PC-9 (cell line): ENCODE measurements at regions not wholly inside any gene's neighbourhood (a gene's known extent, or its start where the extent isn't known, plus 50 kb on each side); places are given as distances from the start of the nearest gene placed in this dataset.

Source experiments
- BruUV-seq: library from RNA; stranded (reverse); fragments of 400-500 nt; replicated peaks from 2 replicates; lab custom pipeline; 2021; lab: Mats Ljungman, UMichigan
- CTCF ChIA-PET: fragments of 300-600 bp; sonication (Branson Sonifier 250); formaldehyde crosslinking; loops from one replicate; lab custom pipeline; 2022; ENCODE audit warnings: antibody characterized with exemption; lab: Charles Lee
- POLR2A ChIA-PET: fragments of 300-600 bp; sonication (Branson Sonifier 250); formaldehyde crosslinking; loops from one replicate; lab custom pipeline; 2022; ENCODE audit warnings: antibody characterized with exemption; ENCODE audit not compliant: unreplicated experiment; lab: Charles Lee
- DNase-seq, 2 experiments: peaks; one replicate each; pipeline versions ENCODE4 v3.0.0 to v3.0.0-alpha.2; 2015 to 2022; ENCODE audit warnings: mixed read lengths in 1 of 2
- H2AFZ ChIP-seq: fragments of 200-600 bp; sonication (generic); 2 replicates; pipeline ENCODE4 v1.8.1; 2017; ENCODE audit warnings: antibody characterized with exemption
- H3F3A ChIP-seq: fragments of 200-600 bp; sonication (generic); 2 replicates; pipeline ENCODE4 v1.8.1; 2017; ENCODE audit warnings: antibody characterized with exemption, mild to moderate bottlenecking, low read depth; ENCODE audit not compliant: insufficient read depth
- H3K27ac ChIP-seq: fragments of 200-600 bp; sonication (generic); 2 replicates; pipeline ENCODE4 v1.6.1; 2016; ENCODE audit warnings: mixed run types
- H3K27me3 ChIP-seq: fragments of 200-600 bp; sonication (generic); 2 replicates; pipeline ENCODE4 v1.6.1; 2016; ENCODE audit warnings: low read depth, mixed run types; ENCODE audit not compliant: insufficient read depth
- H3K36me3 ChIP-seq: fragments of 200-600 bp; sonication (generic); 2 replicates; pipeline ENCODE4 v1.6.1; 2016; ENCODE audit warnings: low read depth, mixed run types
- H3K4me1 ChIP-seq: fragments of 200-600 bp; sonication (generic); replicated peaks from 2 replicates; pipeline ENCODE4 v1.6.1; 2016; ENCODE audit warnings: mixed run types; ENCODE audit not compliant: insufficient read depth
- H3K4me2 ChIP-seq: fragments of 200-600 bp; sonication (generic); 2 replicates; pipeline ENCODE4 v1.6.1; 2017; ENCODE audit warnings: mixed run types
- H3K4me3 ChIP-seq: fragments of 200-600 bp; sonication (generic); 2 replicates; pipeline ENCODE4 v1.6.1; 2016; ENCODE audit warnings: mixed run types
- H3K79me2 ChIP-seq: fragments of 200-600 bp; sonication (generic); 2 replicates; pipeline ENCODE4 v1.6.1; 2017; ENCODE audit warnings: low read depth, mixed run types
- H3K9me2 ChIP-seq: fragments of 200-600 bp; sonication (generic); 2 replicates; pipeline ENCODE4 v1.8.1; 2017; ENCODE audit warnings: mild to moderate bottlenecking; ENCODE audit not compliant: insufficient read depth
- H3K9me3 ChIP-seq: fragments of 200-600 bp; sonication (generic); 2 replicates; pipeline ENCODE4 v1.8.1; 2016; ENCODE audit warnings: low read depth; ENCODE audit not compliant: insufficient read depth
- H4K20me1 ChIP-seq: fragments of 200-600 bp; sonication (generic); 2 replicates; pipeline ENCODE4 v1.8.1; 2017; ENCODE audit not compliant: insufficient read depth
- CTCF ChIP-seq: fragments of 200-600 bp; sonication (generic); conservative IDR thresholded peaks from 2 replicates; pipeline ENCODE4 v1.6.1; 2017; ENCODE audit warnings: mixed run types, antibody characterized with exemption, mild to moderate bottlenecking, moderate library complexity
- EZH2 ChIP-seq: fragments of 200-600 bp; sonication (generic); IDR thresholded peaks from 2 replicates; pipeline ENCODE4 v1.8.0; 2017; ENCODE audit warnings: antibody characterized with exemption, low read depth
- intact Hi-C: fragments of 100-400 bp; cut with micrococcal nuclease; formaldehyde crosslinking; loops from one replicate; pipeline ENCODE4 v1.10.0; 2022; ENCODE audit not compliant: unreplicated experiment

GRCh38 chr1:214753236-214753852 is 150.3 kb downstream of the CENPF start:
- H3K4me3 ChIP-seq = no peak overlapping the region
- intact Hi-C loops = no loop called here
- peak overlapping the region; percentile 54; the same call in 1 of the 2 replicates for H2AFZ ChIP-seq
- ChIA-PET CTCF (no interaction called here), POLR2A (interaction anchor here (0.6 kb wide), 1 partner anchor 20 kb away, joined by 7 read pairs; no protein-coding TSS in a partner anchor)
- no peaks in the 10 kb centered on the region for H3K4me1 ChIP-seq
- no peaks in the 10 kb centered on the region for H3K9me2 ChIP-seq
- H3K27ac ChIP-seq = no peak overlapping the region
- TF ChIP-seq CTCF (no peak), EZH2 (no peak)
- no peaks in the 10 kb centered on the region for H3F3A ChIP-seq
- no peaks in the 10 kb centered on the region for H3K79me2 ChIP-seq
- no peaks in the 10 kb centered on the region for H4K20me1 ChIP-seq
- no peaks in the 10 kb centered on the region for H3K36me3 ChIP-seq
- H3K9me3 ChIP-seq = 0 out of 2 replicates have a peak, but pooled peaks cover 8% of the 10 kb centered on the region
- no TSS peak for BruUV-seq
- H3K4me2 ChIP-seq = no peak overlapping the region
- no peak for DNase-seq
- H3K27me3 ChIP-seq = no peaks in the 10 kb centered on the region

GRCh38 chr1:214761030-214761429 is 158.0 kb downstream of the CENPF start:
- no TSS peak for BruUV-seq

GRCh38 chr1:214762902-214763301 is 159.9 kb downstream of the CENPF start:
- Histone ChIP-seq H3K4me3 (no peak overlapping the region), H3K4me1 (no peaks in the 10 kb centered on the region), H2AFZ (no peak overlapping the region), H4K20me1 (no peaks in the 10 kb centered on the region), H3F3A (no peaks in the 10 kb centered on the region), H3K9me3 (peaks cover 9% of the 10 kb centered on the region; the same call in 1 of the 2 replicates), H3K27ac (no peak overlapping the region), H3K4me2 (no peak overlapping the region), H3K9me2 (0 out of 2 replicates have a peak, but pooled peaks cover 5% of the 10 kb centered on the region), H3K79me2 (no peaks in the 10 kb centered on the region), H3K27me3 (no peaks in the 10 kb centered on the region), H3K36me3 (no peaks in the 10 kb centered on the region)
- no TSS peak for BruUV-seq
- no peak for TF ChIP-seq EZH2
- no peak for TF ChIP-seq CTCF
- DNase-seq = no peak
- ChIA-PET CTCF (no interaction called here), POLR2A (no interaction called here)
- intact Hi-C loops = no loop called here

More at GRCh38 chr1:214761030-214761429, 158.0 kb downstream of the CENPF start:
- no peaks in the 10 kb centered on the region for H3F3A ChIP-seq
- H3K27me3 ChIP-seq = no peaks in the 10 kb centered on the region
- no peaks in the 10 kb centered on the region for H3K36me3 ChIP-seq
- intact Hi-C loops = no loop called here
- ChIA-PET POLR2A (no interaction called here), CTCF (no interaction called here)
- no peak overlapping the region for H3K4me3 ChIP-seq
- no peak for DNase-seq
- TF ChIP-seq EZH2 (no peak), CTCF (no peak)
- no peak overlapping the region for H2AFZ ChIP-seq
- H3K9me3 ChIP-seq = peaks cover 13% of the 10 kb centered on the region; the same call in 1 of the 2 replicates
- no peaks in the 10 kb centered on the region for H4K20me1 ChIP-seq
- no peak overlapping the region for H3K4me2 ChIP-seq
- H3K79me2 ChIP-seq = no peaks in the 10 kb centered on the region
- H3K27ac ChIP-seq = no peak overlapping the region
- H3K9me2 ChIP-seq = 0 out of 2 replicates have a peak, but pooled peaks cover 5% of the 10 kb centered on the region
- H3K4me1 ChIP-seq = no peaks in the 10 kb centered on the region
